Activated CD4-positive, alpha-beta T cell treated with anti-CD3 and anti-CD28 coated beads, Interleukin-2, amount 10 ng/mL, durations not matched to agents 7 days and 5 days (primary cell): ENCODE measurements at regions not wholly inside any gene's neighbourhood (a gene's known extent, or its start where the extent isn't known, plus 50 kb on each side); places are given as distances from the start of the nearest gene placed in this dataset.

Experiments
- CTCF ChIA-PET: fragments of 350-600 bp; sonication (Branson Sonifier 250); formaldehyde crosslinking; loops from one replicate; lab custom pipeline; 2021; ENCODE audit warnings: antibody characterized with exemption; lab: Charles Lee
- POLR2A ChIA-PET: fragments of 350-600 bp; sonication (Branson Sonifier 250); formaldehyde crosslinking; loops from one replicate; lab custom pipeline; 2021; ENCODE audit warnings: antibody characterized with exemption; lab: Charles Lee
- DNase-seq: peaks from one replicate; pipeline ENCODE4 v3.0.0-alpha.2; 2020
- H3K27ac Mint-ChIP-seq: one replicate; pipeline ENCODE4 v1.8.0; 2021; ENCODE audit warnings: mild to moderate bottlenecking, moderate library complexity, mixed read lengths
- H3K27me3 Mint-ChIP-seq: one replicate; pipeline ENCODE4 v1.8.0; 2021; ENCODE audit warnings: mixed read lengths
- H3K36me3 Mint-ChIP-seq: one replicate; pipeline ENCODE4 v1.8.0; 2021; ENCODE audit warnings: low read depth, mixed read lengths
- H3K4me1 Mint-ChIP-seq: one replicate; pipeline ENCODE4 v1.8.0; 2021; ENCODE audit warnings: mixed read lengths
- H3K4me3 Mint-ChIP-seq: one replicate; pipeline ENCODE4 v1.8.0; 2021; ENCODE audit warnings: mild to moderate bottlenecking, moderate library complexity, mixed read lengths
- H3K9me3 Mint-ChIP-seq: one replicate; pipeline ENCODE4 v1.8.0; 2021; ENCODE audit warnings: mixed read lengths

DNA sequence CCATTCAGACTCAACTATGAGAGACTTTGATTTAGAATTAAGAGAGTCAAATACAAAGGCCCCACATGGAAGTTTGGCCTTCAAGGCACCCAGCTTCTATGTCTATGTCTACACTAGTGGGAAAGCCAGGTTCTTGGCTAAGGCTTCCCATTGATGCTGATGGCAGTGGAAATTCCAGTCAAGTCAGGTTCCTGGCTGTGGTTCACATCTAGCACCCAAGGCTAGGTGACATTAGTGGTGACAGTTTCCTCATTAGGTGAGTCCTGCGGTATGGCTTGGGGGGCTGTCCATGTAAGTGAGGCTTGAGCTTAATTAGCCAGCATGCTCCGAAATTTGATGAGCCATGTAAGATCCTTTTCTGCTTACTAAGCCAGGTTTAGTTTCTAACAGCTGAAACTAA is 460.9 kb downstream of the RMST start:
- no peaks in the 10 kb centered on the region for H3K4me1 Mint-ChIP-seq
- H3K36me3 Mint-ChIP-seq = no peaks in the 10 kb centered on the region
- ChIA-PET POLR2A (no interaction called here), CTCF (no interaction called here)
- DNase-seq = no peak
- no peaks in the 10 kb centered on the region for H3K27me3 Mint-ChIP-seq
- H3K4me3 Mint-ChIP-seq = no peak overlapping the region
- H3K27ac Mint-ChIP-seq = no peak overlapping the region
- H3K9me3 Mint-ChIP-seq = no peaks in the 10 kb centered on the region

DNA sequence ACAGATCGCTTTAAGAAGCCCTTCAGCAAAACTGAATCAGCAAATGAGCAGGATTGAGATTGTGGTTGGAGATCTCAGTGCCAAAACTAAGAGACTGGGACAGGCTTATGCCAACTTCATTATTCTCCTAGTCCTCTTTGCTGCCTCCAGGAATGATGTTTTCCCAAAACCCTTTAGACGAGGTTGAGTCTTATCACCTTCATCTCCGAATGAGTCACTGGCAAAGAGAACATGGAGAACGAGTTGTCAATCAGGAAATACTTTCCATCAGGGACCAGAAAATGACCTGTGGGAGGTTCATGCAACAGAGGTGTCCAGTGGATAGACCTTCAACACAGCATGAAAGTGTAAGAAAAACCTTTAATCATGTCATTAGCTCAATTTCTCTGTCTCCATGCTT is 461.5 kb downstream of the RMST start:
- Mint-ChIP-seq H3K9me3 (no peaks in the 10 kb centered on the region), H3K27ac (no peak overlapping the region), H3K4me3 (no peak overlapping the region), H3K27me3 (no peaks in the 10 kb centered on the region), H3K4me1 (no peaks in the 10 kb centered on the region), H3K36me3 (no peaks in the 10 kb centered on the region)
- no peak for DNase-seq
- ChIA-PET CTCF (no interaction called here), POLR2A (no interaction called here)

- CTCF ChIA-PET = no interaction called here
- Mint-ChIP-seq H3K9me3 (no peaks in the 10 kb centered on the region), H3K4me1 (no peaks in the 10 kb centered on the region), H3K4me3 (no peak overlapping the region), H3K27me3 (no peaks in the 10 kb centered on the region), H3K36me3 (no peaks in the 10 kb centered on the region), H3K27ac (no peak overlapping the region)
- POLR2A ChIA-PET = no interaction called here
- DNase-seq = no peak
Measured at GRCh38 chr12:97927977-97928376, 465.4 kb downstream of the RMST start.

DNA sequence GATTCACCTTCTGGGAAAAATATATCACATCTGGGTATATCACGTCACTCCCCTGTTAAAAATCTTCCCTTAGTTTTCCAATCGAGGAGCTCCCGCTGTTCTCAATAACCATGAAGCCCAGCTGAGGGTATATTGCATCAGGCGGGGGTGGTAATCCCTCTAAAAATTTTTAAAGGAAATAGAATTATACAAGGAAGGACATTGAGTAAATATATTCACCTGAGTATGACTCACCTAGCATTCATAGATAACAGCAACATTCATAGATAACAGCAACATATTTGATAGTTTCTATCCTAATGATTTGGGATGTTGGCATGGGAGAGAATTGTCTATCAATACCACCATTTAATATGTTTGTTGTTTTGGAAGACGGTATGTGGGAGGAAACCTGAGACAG is 473.6 kb downstream of the RMST start:
- H3K27me3 Mint-ChIP-seq = no peaks in the 10 kb centered on the region
- no peaks in the 10 kb centered on the region for H3K4me1 Mint-ChIP-seq
- H3K27ac Mint-ChIP-seq = no peak overlapping the region
- H3K4me3 Mint-ChIP-seq = no peak overlapping the region
- ChIA-PET CTCF (no interaction called here), POLR2A (no interaction called here)
- no peaks in the 10 kb centered on the region for H3K36me3 Mint-ChIP-seq
- peaks cover 2% of the 10 kb centered on the region for H3K9me3 Mint-ChIP-seq
- DNase-seq = no peak

DNA sequence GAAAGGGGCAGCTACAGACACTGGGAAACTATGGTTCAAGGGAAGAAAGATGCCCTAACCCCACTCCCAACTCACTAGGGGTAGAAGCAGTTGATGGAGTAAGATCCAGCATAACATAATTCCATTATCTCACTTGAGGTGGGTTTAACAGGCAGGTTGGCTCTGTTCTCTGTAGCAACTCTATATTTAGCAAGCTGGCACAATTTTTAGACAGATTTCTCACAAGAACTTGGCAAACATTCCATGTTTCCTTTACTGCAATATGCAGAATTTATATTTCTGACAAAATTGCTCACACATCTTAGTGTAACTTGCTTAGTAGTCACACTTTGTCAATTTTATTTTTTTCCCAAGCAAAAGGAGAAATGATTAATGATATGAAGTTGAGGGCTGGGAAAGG is 475.4 kb downstream of the RMST start:
- H3K27ac Mint-ChIP-seq = no peak overlapping the region
- no peak for DNase-seq
- CTCF ChIA-PET = no interaction called here
- no peak overlapping the region for H3K4me3 Mint-ChIP-seq
- H3K27me3 Mint-ChIP-seq = no peaks in the 10 kb centered on the region
- H3K4me1 Mint-ChIP-seq = no peaks in the 10 kb centered on the region
- H3K36me3 Mint-ChIP-seq = no peaks in the 10 kb centered on the region
- H3K9me3 Mint-ChIP-seq = peaks cover 6% of the 10 kb centered on the region
- POLR2A ChIA-PET = no interaction called here

- Mint-ChIP-seq H3K4me1 (no peaks in the 10 kb centered on the region), H3K27me3 (no peaks in the 10 kb centered on the region), H3K36me3 (no peaks in the 10 kb centered on the region), H3K27ac (no peak overlapping the region), H3K4me3 (no peak overlapping the region), H3K9me3 (peaks cover 6% of the 10 kb centered on the region)
- CTCF ChIA-PET = no interaction called here
- DNase-seq = no peak
- POLR2A ChIA-PET = no interaction called here
Measured at GRCh38 chr12:97939156-97939555, 476.6 kb downstream of the RMST start.

DNA sequence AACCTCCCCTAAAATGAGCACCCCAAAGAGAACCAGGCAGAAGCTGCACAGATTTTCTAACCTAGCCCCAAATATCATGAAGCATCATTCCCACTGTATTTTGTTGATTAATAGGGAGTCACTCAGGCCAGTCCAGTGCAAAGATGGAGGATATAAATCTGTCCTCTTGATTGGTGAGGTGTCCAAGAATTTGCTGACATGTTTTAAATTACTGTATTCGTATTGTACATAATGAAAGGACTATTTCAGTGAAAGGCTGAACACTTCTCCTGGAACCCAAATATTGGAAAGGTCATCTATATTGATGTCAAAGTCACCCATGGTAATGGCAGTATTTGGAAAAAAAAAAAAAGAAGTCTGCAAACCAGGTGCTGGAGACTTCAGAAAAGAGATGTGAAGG is 477.5 kb downstream of the RMST start:
- no peak overlapping the region for H3K4me3 Mint-ChIP-seq
- no peak for DNase-seq
- no peaks in the 10 kb centered on the region for H3K27me3 Mint-ChIP-seq
- H3K4me1 Mint-ChIP-seq = no peaks in the 10 kb centered on the region
- ChIA-PET CTCF (no interaction called here), POLR2A (no interaction called here)
- peaks cover 6% of the 10 kb centered on the region for H3K9me3 Mint-ChIP-seq
- no peaks in the 10 kb centered on the region for H3K36me3 Mint-ChIP-seq
- H3K27ac Mint-ChIP-seq = no peak overlapping the region

GRCh38 chr12:97940629-97941028 is 478.0 kb downstream of the RMST start:
- peaks cover 6% of the 10 kb centered on the region for H3K9me3 Mint-ChIP-seq
- H3K27me3 Mint-ChIP-seq = no peaks in the 10 kb centered on the region
- no peaks in the 10 kb centered on the region for H3K36me3 Mint-ChIP-seq
- ChIA-PET CTCF (no interaction called here), POLR2A (no interaction called here)
- no peak for DNase-seq
- no peak overlapping the region for H3K4me3 Mint-ChIP-seq
- H3K4me1 Mint-ChIP-seq = no peaks in the 10 kb centered on the region
- no peak overlapping the region for H3K27ac Mint-ChIP-seq

DNA sequence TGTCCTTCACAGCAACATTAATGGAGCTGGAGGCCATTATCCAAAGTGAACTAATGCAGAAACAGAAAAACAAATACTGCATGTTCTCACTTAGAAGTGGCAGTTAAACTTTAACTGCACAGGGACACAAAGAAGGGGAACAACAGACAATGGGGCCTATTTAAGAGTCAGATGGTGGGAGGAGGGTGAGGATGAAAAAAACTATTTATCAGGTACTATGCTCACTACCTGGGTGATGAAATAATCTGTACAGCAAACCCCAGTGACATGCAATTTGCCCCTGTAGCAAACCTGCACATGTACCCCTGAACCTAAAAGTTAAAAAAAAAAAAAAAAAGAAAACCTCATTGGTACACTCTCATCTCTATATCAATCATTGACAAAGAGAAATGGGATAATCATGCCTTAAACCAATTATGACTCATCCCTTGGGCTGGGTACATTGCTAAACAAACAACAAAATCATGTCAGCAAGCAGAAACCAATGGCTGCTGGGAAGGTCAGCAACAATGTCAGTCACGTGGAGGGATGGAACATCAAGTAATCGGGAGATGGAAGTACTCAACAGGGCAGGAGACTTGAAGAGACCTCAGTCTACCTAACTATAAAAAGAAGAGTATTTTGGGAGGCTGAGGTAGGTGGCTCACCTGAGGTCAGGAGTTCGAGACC is 479.2 kb downstream of the RMST start:
- Mint-ChIP-seq H3K4me3 (no peak overlapping the region), H3K9me3 (peaks cover 6% of the 10 kb centered on the region), H3K4me1 (no peaks in the 10 kb centered on the region), H3K27ac (no peak overlapping the region), H3K36me3 (no peaks in the 10 kb centered on the region), H3K27me3 (no peaks in the 10 kb centered on the region)
- ChIA-PET CTCF (no interaction called here), POLR2A (no interaction called here)
- no peak for DNase-seq

DNA sequence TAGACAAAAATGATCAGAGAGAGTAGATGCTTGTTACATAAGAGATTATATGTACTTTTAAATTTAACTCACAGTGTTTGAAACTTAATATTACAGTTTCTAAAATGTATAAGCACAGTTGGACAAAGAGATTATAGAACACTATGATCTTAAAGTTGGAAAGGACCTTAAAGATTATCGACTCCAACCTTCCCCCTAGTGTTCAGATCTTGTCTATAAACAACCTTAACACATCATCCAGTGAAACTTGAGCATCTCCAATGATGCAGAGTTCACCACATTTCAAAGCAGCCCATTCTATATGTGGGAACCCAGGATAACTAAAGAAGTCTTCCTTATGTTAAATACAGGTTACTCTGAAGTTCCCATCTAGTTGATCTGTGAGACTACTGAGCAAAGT is 480.8 kb downstream of the RMST start:
- H3K27ac Mint-ChIP-seq = no peak overlapping the region
- no peak overlapping the region for H3K4me3 Mint-ChIP-seq
- DNase-seq = no peak
- ChIA-PET POLR2A (no interaction called here), CTCF (no interaction called here)
- H3K4me1 Mint-ChIP-seq = no peaks in the 10 kb centered on the region
- peaks cover 1% of the 10 kb centered on the region for H3K27me3 Mint-ChIP-seq
- H3K9me3 Mint-ChIP-seq = peaks cover 6% of the 10 kb centered on the region
- no peaks in the 10 kb centered on the region for H3K36me3 Mint-ChIP-seq

DNA sequence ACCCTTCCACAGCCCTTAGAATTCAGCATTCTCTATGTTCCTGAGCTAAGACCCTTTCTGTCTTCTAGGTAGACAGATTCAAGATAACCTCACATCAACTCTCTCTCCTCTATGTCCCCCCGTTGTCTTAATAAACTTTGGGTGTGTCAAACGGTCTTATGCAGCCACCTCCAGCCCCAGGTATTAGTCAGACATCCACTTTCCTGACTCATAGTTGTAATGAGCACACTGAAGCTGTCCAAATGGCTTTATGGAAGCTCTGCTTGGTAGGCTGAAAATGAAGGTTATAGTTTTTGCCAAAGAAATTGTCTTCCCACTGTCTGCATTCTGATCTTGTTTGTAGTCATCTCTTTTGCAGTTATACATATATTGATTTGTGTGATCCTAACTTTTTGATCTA is 482.0 kb downstream of the RMST start:
- H3K27ac Mint-ChIP-seq = no peak overlapping the region
- H3K27me3 Mint-ChIP-seq = peaks cover 1% of the 10 kb centered on the region
- ChIA-PET CTCF (interaction anchor here (1.2 kb wide), 1 partner anchor 10 kb away, joined by 3 read pairs; no protein-coding TSS in a partner anchor), POLR2A (no interaction called here)
- H3K9me3 Mint-ChIP-seq = peaks cover 6% of the 10 kb centered on the region
- H3K4me3 Mint-ChIP-seq = no peak overlapping the region
- DNase-seq = no peak
- no peaks in the 10 kb centered on the region for H3K4me1 Mint-ChIP-seq
- H3K36me3 Mint-ChIP-seq = no peaks in the 10 kb centered on the region

- no peaks in the 10 kb centered on the region for H3K4me1 Mint-ChIP-seq
- peaks cover 5% of the 10 kb centered on the region for H3K9me3 Mint-ChIP-seq
- no peak for DNase-seq
- H3K4me3 Mint-ChIP-seq = no peak overlapping the region
- H3K27ac Mint-ChIP-seq = no peak overlapping the region
- POLR2A ChIA-PET = no interaction called here
- H3K36me3 Mint-ChIP-seq = no peaks in the 10 kb centered on the region
- H3K27me3 Mint-ChIP-seq = peaks cover 1% of the 10 kb centered on the region
- CTCF ChIA-PET = no interaction called here
Measured at GRCh38 chr12:97946701-97947100, 484.1 kb downstream of the RMST start.

DNA sequence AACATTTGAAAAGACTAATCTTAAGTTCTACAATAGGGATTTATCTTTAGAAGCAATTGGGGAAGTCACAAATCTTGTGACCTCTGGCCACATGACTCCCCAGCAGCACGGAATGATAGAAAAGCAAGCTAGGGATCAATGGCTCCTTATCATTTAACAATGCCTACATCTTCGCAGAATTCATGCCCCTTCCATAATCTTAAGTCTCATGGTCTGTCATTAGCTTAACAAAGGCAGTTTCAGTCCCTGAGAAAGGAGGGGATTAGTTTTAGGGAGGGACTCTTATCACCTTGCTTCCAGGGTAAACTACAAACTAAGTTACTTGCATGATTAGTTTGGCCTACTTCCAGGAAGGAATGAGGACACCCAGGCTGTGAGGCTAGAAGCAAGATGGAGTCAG is 486.0 kb downstream of the RMST start:
- Mint-ChIP-seq H3K27ac (no peak overlapping the region), H3K36me3 (no peaks in the 10 kb centered on the region), H3K4me3 (no peak overlapping the region), H3K4me1 (no peaks in the 10 kb centered on the region), H3K27me3 (peaks cover 1% of the 10 kb centered on the region), H3K9me3 (peaks cover 3% of the 10 kb centered on the region)
- DNase-seq = no peak
- CTCF ChIA-PET = no interaction called here
- POLR2A ChIA-PET = no interaction called here

GRCh38 chr12:97951239-97951638 is 488.6 kb downstream of the RMST start:
- Mint-ChIP-seq H3K9me3 (peaks cover 3% of the 10 kb centered on the region), H3K27ac (no peak overlapping the region), H3K27me3 (peaks cover 1% of the 10 kb centered on the region), H3K36me3 (no peaks in the 10 kb centered on the region), H3K4me1 (no peaks in the 10 kb centered on the region), H3K4me3 (no peak overlapping the region)
- ChIA-PET POLR2A (no interaction called here), CTCF (no interaction called here)
- no peak for DNase-seq
